GM12878 (cell line): ENCODE measurements at regions not wholly inside any gene's neighbourhood (a gene's known extent, or its start where the extent isn't known, plus 50 kb on each side); places are given as distances from the start of the nearest gene placed in this dataset.

Experiments
- ATAC-seq: fragments of 200-7000 bp; cut with Tn5 transposase; 3 replicates; pipeline ENCODE4 v1.9.1; 2020; ENCODE audit warnings: mild to moderate bottlenecking, moderate library complexity
- BruUV-seq: library from RNA; stranded (reverse); fragments of 400-500 nt; replicated peaks from 2 replicates; lab custom pipeline; 2021; lab: Mats Ljungman, UMichigan
- CTCF ChIA-PET: fragments of 300-600 bp; sonication (Branson Sonifier 250); formaldehyde crosslinking; extraction: SDS; loops from one replicate; lab custom pipeline; 2021; ENCODE audit warnings: inconsistent platforms; lab: Yijun Ruan, JAX
- POLR2A ChIA-PET: fragments of 350-600 bp; formaldehyde crosslinking; extraction: SDS; loops from one replicate; lab custom pipeline; 2021; ENCODE audit warnings: inconsistent platforms; lab: Charles Lee
- RAD21 ChIA-PET: fragments of 300-600 bp; sonication (Branson Sonifier 250); formaldehyde crosslinking; loops from one replicate; lab custom pipeline; 2023; ENCODE audit warnings: antibody characterized with exemption; ENCODE audit not compliant: unreplicated experiment; lab: Charles Lee
- SMC1A ChIA-PET: fragments of 300-600 bp; sonication (Branson Sonifier 250); formaldehyde crosslinking; loops from one replicate; lab custom pipeline; 2023; ENCODE audit not compliant: unreplicated experiment, uncharacterized antibody; lab: Charles Lee
- DNase-seq: peaks from one replicate; pipeline ENCODE4 v3.0.0-alpha.2; 2011; ENCODE audit warnings: low read depth, low spot score
- FAIRE-seq: peaks from 3 replicates; lab custom pipeline; 2011; peaks lifted over from hg19 to GRCh38; lab: Jason Lieb, UNC
- H2AFZ ChIP-seq: 2 replicates; pipeline ENCODE4 v1.6.0; 2011; ENCODE audit warnings: low read depth, low read length, control low read depth; ENCODE audit not compliant: control insufficient read depth
- H3K27ac ChIP-seq: 2 replicates; pipeline ENCODE4 v1.5.1; 2011; ENCODE audit warnings: control low read depth; ENCODE audit not compliant: control insufficient read depth, insufficient read depth
- H3K27me3 ChIP-seq, 2 experiments: replicated peaks in 1 of 2; 2 replicates each; pipeline versions ENCODE4 v1.6.0 to v1.6.1; 2011; ENCODE audit warnings: low read length in 1 of 2; ENCODE audit not compliant: control insufficient read depth in 2 of 2, insufficient read depth in 2 of 2
- H3K36me3 ChIP-seq, 2 experiments: 2 replicates each; pipeline ENCODE4 v1.5.1; 2011; ENCODE audit warnings: low read length in 1 of 2; ENCODE audit not compliant: control insufficient read depth in 2 of 2, insufficient read depth in 2 of 2
- H3K4me1 ChIP-seq: 2 replicates; pipeline ENCODE4 v1.6.1; 2011; ENCODE audit warnings: mild to moderate bottlenecking, low read length, moderate library complexity, mixed read lengths; ENCODE audit not compliant: control insufficient read depth, insufficient read depth
- H3K4me2 ChIP-seq: 2 replicates; pipeline ENCODE4 v1.6.0; 2011; ENCODE audit warnings: control low read depth; ENCODE audit not compliant: control insufficient read depth, insufficient read depth
- H3K4me3 ChIP-seq: fragments of 200-600 bp; sonication (generic); 2 replicates; pipeline ENCODE4 v1.5.1; 2016
- H3K79me2 ChIP-seq: 2 replicates; pipeline ENCODE4 v1.6.0; 2011; ENCODE audit warnings: low read length; ENCODE audit not compliant: control insufficient read depth, insufficient read depth
- H3K9ac ChIP-seq: 2 replicates; pipeline ENCODE4 v1.8.0; 2011; ENCODE audit warnings: low read length, control low read depth, mixed read lengths; ENCODE audit not compliant: control insufficient read depth, insufficient read depth
- H3K9me3 ChIP-seq: replicated peaks from 3 replicates; pipeline ENCODE4 v1.5.1; 2011; ENCODE audit warnings: mild to moderate bottlenecking, low read length; ENCODE audit not compliant: control insufficient read depth, insufficient read depth
- H4K20me1 ChIP-seq: 2 replicates; pipeline ENCODE4 v1.6.0; 2011; ENCODE audit not compliant: control insufficient read depth, insufficient read depth
- ASH2L ChIP-seq: fragments of 300-600, 200-600 bp; sonication (generic); IDR thresholded peaks from 2 replicates; pipeline ENCODE4 v1.6.1; 2017; ENCODE audit warnings: low read depth, mild to moderate bottlenecking, borderline replicate concordance
- BACH1 ChIP-seq: fragments of 450-650 bp; IDR thresholded peaks from 2 replicates; pipeline ENCODE4 v1.6.1; 2017; ENCODE audit warnings: mild to moderate bottlenecking, borderline replicate concordance
- BHLHE40 ChIP-seq, 2 experiments: fragments of 450-650 bp in 1 of 2; IDR thresholded peaks; 2 replicates each; pipeline ENCODE4 v1.6.1; 2011 to 2017; ENCODE audit warnings: low read depth in 2 of 2, borderline replicate concordance in 1 of 2, improper control_type of control experiment in 1 of 2, low read length in 1 of 2, mild to moderate bottlenecking in 1 of 2
- EED ChIP-seq: sonication (generic); IDR thresholded peaks from 2 replicates; pipeline ENCODE4 v1.6.1; 2016; ENCODE audit warnings: antibody characterized with exemption, low read depth
- EZH2 ChIP-seq: IDR thresholded peaks from 2 replicates; pipeline ENCODE4 v1.6.1; 2012; ENCODE audit warnings: low read depth, mild to moderate bottlenecking, control low read depth, inconsistent platforms, low read length, borderline replicate concordance; ENCODE audit not compliant: control insufficient read depth
- FOS ChIP-seq: IDR thresholded peaks from 3 replicates; pipeline ENCODE4 v1.6.1; 2011; ENCODE audit warnings: borderline replicate concordance; ENCODE audit not compliant: insufficient read length; ENCODE audit errors: extremely low read depth
- KAT2A ChIP-seq: conservative IDR thresholded peaks from 2 replicates; pipeline ENCODE4 v1.6.1; 2011; ENCODE audit warnings: low read depth, low read length; ENCODE audit not compliant: control insufficient read depth
- NBN ChIP-seq: fragments of 450-650 bp; IDR thresholded peaks from 2 replicates; pipeline ENCODE4 v1.6.1; 2016
- PML ChIP-seq: IDR thresholded peaks from 2 replicates; pipeline ENCODE4 v1.6.1; 2012; ENCODE audit warnings: low read length, inconsistent platforms
- REST ChIP-seq: IDR thresholded peaks from 2 replicates; pipeline ENCODE4 v1.6.1; 2012; ENCODE audit warnings: mild to moderate bottlenecking, low read depth, low read length
- STAT1 ChIP-seq: fragments of 450-650 bp; conservative IDR thresholded peaks from 2 replicates; pipeline ENCODE4 v1.6.1; 2014; ENCODE audit warnings: antibody characterized with exemption, mild to moderate bottlenecking
- TAF1 ChIP-seq: IDR thresholded peaks from 2 replicates; pipeline ENCODE4 v1.6.1; 2011; ENCODE audit warnings: mild to moderate bottlenecking, low read depth, low read length, borderline replicate concordance
- TBL1XR1 ChIP-seq: IDR thresholded peaks from 2 replicates; pipeline ENCODE4 v1.6.1; 2012; ENCODE audit warnings: low read depth, low read length, improper control_type of control experiment
- ZNF384 ChIP-seq: IDR thresholded peaks from 2 replicates; pipeline ENCODE4 v1.6.1; 2012; ENCODE audit warnings: low read depth, mild to moderate bottlenecking, low read length, improper control_type of control experiment, borderline replicate concordance
- WGBS: methylation state at CpG from one replicate; pipeline ENCODE4 v1.1.6; 2016; ENCODE audit warnings: low lambda C conversion rate; ENCODE audit not compliant: insufficient replicate concordance, insufficient coverage; ENCODE audit errors: missing lambda C conversion rate; 5-methylcytosine and 5-hydroxymethylcytosine counted together
- in situ Hi-C: fragments of 300-500 bp; cut with MboI; formaldehyde crosslinking; loops from 9 replicates; pipeline ENCODE4 v1.14.3; 2018; ENCODE audit warnings: mixed read lengths
- intact Hi-C: fragments of 100-400 bp; cut with micrococcal nuclease; formaldehyde crosslinking; loops from one replicate; pipeline ENCODE4 v1.14.2; 2022; ENCODE audit not compliant: unreplicated experiment
- TF ChIP-seq, protein P1 (sequence below): IDR thresholded peaks from 2 replicates; pipeline ENCODE4 v1.6.1; 2012; ENCODE audit warnings: low read depth, low read length, improper control_type of control experiment
- TF ChIP-seq, protein P2 (sequence below): fragments of 450-650 bp; formaldehyde crosslinking; IDR thresholded peaks from 2 replicates; pipeline ENCODE4 v1.5.0; 2022; ENCODE audit warnings: mild to moderate bottlenecking, missing genetic modification characterization
- TF ChIP-seq, protein P3 (sequence below): fragments of 450-650 bp; IDR thresholded peaks from 2 replicates; pipeline ENCODE4 v1.6.1; 2017; ENCODE audit warnings: borderline replicate concordance

DNA sequence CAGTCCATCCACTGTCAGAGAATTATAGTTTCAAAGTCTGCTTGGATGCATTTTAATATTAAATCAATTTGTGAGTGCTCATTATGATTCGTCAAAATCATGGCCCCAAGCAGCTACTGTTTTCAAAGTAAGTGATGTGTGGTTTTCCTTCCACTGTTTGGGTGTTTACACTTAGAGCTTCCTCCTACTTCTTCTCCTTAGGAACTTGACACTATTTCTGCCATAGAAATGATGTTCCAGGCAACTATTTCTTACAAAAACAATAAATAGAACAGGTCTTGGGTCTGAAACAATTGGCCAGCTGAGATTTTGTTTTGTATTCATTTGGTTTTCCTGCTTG, 132.8 kb upstream of the RAI14 start:
- Histone ChIP-seq H3K27me3 (no peaks in the 10 kb centered on the region), H3K4me3 (no peak overlapping the region), H3K36me3 (no peaks in the 10 kb centered on the region), H3K9me3 (no peaks in the 10 kb centered on the region), H3K9ac (no peak overlapping the region), H3K4me2 (no peak overlapping the region), H3K4me1 (no peaks in the 10 kb centered on the region), H3K79me2 (no peaks in the 10 kb centered on the region), H4K20me1 (no peaks in the 10 kb centered on the region), H2AFZ (peak overlapping the region; percentile 39), H3K27ac (no peak overlapping the region)
- CTCF ChIA-PET: interaction anchor here (0.6 to 4.0 kb wide), 27 partner anchors 9 to 505 kb away, joined by 3 to 33 read pairs (median 4); partner anchors contain the start of gene RAD1
- POLR2A ChIA-PET: interaction anchor here (0.6 kb wide), 1 partner anchor 108 kb away, joined by 3 read pairs; no protein-coding TSS in a partner anchor
- in situ Hi-C loops (no loop called here), intact Hi-C loops (loop anchor here (1.0 to 5.0 kb wide), 3 partner anchors 37 to 479 kb away; no protein-coding TSS in a partner anchor)
- FAIRE-seq: no peak
- SMC1A ChIA-PET: interaction anchor here (0.6 to 2.3 kb wide), 15 partner anchors 8 to 908 kb away, joined by 3 to 13 read pairs (median 4); no protein-coding TSS in a partner anchor
- 0% methylated on average over 1 of the region's 1 CpG for WGBS
- RAD21 ChIA-PET: interaction anchor here (0.8 to 3.4 kb wide), 9 partner anchors 9 to 478 kb away, joined by 3 to 9 read pairs (median 3); no protein-coding TSS in a partner anchor
- BruUV-seq: no TSS peak
- DNase-seq: no peak
- TF ChIP-seq EZH2 (no peak), BACH1 (no peak), ASH2L (no peak), PML (no peak), TBL1XR1 (no peak), REST (no peak), EED (no peak), FOS (no peak), NBN (no peak), STAT1 (no peak), BHLHE40 (IDR thresholded peaks at IDR 0.05; ENCODE audit: borderline replicate concordance in 1 of 2, low read depth in 2 of 2, low read length in 1 of 2) (no peak), TAF1 (no peak), KAT2A (no peak), ZNF384 (no peak)
- TF ChIP-seq, protein P1, sequence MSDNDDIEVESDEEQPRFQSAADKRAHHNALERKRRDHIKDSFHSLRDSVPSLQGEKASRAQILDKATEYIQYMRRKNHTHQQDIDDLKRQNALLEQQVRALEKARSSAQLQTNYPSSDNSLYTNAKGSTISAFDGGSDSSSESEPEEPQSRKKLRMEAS: no peak
- TF ChIP-seq, protein P2, sequence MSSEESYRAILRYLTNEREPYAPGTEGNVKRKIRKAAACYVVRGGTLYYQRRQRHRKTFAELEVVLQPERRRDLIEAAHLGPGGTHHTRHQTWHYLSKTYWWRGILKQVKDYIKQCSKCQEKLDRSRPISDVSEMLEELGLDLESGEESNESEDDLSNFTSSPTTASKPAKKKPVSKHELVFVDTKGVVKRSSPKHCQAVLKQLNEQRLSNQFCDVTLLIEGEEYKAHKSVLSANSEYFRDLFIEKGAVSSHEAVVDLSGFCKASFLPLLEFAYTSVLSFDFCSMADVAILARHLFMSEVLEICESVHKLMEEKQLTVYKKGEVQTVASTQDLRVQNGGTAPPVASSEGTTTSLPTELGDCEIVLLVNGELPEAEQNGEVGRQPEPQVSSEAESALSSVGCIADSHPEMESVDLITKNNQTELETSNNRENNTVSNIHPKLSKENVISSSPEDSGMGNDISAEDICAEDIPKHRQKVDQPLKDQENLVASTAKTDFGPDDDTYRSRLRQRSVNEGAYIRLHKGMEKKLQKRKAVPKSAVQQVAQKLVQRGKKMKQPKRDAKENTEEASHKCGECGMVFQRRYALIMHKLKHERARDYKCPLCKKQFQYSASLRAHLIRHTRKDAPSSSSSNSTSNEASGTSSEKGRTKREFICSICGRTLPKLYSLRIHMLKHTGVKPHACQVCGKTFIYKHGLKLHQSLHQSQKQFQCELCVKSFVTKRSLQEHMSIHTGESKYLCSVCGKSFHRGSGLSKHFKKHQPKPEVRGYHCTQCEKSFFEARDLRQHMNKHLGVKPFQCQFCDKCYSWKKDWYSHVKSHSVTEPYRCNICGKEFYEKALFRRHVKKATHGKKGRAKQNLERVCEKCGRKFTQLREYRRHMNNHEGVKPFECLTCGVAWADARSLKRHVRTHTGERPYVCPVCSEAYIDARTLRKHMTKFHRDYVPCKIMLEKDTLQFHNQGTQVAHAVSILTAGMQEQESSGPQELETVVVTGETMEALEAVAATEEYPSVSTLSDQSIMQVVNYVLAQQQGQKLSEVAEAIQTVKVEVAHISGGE (CRISPR knock-in tag): no peak
- TF ChIP-seq, protein P3, sequence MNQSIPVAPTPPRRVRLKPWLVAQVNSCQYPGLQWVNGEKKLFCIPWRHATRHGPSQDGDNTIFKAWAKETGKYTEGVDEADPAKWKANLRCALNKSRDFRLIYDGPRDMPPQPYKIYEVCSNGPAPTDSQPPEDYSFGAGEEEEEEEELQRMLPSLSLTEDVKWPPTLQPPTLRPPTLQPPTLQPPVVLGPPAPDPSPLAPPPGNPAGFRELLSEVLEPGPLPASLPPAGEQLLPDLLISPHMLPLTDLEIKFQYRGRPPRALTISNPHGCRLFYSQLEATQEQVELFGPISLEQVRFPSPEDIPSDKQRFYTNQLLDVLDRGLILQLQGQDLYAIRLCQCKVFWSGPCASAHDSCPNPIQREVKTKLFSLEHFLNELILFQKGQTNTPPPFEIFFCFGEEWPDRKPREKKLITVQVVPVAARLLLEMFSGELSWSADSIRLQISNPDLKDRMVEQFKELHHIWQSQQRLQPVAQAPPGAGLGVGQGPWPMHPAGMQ: no peak
- TF ChIP-seq, all 136 proteins: peak for 0
- ATAC-seq: no peak
